ENCODE measurements at regions not wholly inside any gene's neighbourhood (a gene's known extent, or its start where the extent isn't known, plus 50 kb on each side); places are given as distances from the start of the nearest gene placed in this dataset.

DNA sequence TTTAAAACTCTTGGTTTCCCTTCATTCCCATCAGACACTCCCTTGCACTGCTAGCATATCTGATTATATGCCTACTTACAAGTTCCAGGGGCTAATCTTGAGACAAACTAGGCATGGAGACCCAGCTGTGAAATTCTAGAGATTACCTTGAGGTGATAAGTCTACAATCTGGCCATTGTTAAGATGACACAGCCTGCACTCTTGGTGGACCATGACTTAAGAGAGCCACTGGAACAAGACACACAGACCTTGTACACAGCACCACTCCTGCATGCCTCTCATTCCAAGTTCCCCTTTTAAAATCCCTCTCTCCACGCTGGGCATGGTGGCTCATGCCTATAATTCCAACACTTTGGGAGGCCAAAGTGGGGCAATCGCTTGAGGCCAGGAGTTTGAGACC, 387.2 kb upstream of the DCC start:
- H3K36me3 ChIP-seq = no peaks in the 10 kb centered on the region
- no peak overlapping the region for H3K27ac ChIP-seq
- H3K4me1 ChIP-seq = no peaks in the 10 kb centered on the region
- H3K4me3 ChIP-seq = no peak overlapping the region
- no peak for DNase-seq (ENCODE audit: low spot score in 2 of 2)
- no peaks in the 10 kb centered on the region for H3K9me3 ChIP-seq
- no peaks in the 10 kb centered on the region for H3K27me3 ChIP-seq
- TF ChIP-seq, protein P1, sequence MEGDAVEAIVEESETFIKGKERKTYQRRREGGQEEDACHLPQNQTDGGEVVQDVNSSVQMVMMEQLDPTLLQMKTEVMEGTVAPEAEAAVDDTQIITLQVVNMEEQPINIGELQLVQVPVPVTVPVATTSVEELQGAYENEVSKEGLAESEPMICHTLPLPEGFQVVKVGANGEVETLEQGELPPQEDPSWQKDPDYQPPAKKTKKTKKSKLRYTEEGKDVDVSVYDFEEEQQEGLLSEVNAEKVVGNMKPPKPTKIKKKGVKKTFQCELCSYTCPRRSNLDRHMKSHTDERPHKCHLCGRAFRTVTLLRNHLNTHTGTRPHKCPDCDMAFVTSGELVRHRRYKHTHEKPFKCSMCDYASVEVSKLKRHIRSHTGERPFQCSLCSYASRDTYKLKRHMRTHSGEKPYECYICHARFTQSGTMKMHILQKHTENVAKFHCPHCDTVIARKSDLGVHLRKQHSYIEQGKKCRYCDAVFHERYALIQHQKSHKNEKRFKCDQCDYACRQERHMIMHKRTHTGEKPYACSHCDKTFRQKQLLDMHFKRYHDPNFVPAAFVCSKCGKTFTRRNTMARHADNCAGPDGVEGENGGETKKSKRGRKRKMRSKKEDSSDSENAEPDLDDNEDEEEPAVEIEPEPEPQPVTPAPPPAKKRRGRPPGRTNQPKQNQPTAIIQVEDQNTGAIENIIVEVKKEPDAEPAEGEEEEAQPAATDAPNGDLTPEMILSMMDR (IDR thresholded peaks at IDR 0.05) = no peak
- no peak for TF ChIP-seq POLR2A (IDR thresholded peaks at IDR 0.05)
- TF ChIP-seq EP300 (IDR thresholded peaks at IDR 0.05) = no peak
- 60 to 72% methylated on average over 2 of the region's 2 CpGs for WGBS, 2 donors

GRCh38 chr18:51953521-51953920, 386.5 kb upstream of the DCC start:
- no peaks in the 10 kb centered on the region for H3K9me3 ChIP-seq
- WGBS, 2 donors = 72% methylated on average over 3 of the region's 3 CpGs
- TF ChIP-seq EP300 (IDR thresholded peaks at IDR 0.05) (no peak), POLR2A (IDR thresholded peaks at IDR 0.05) (no peak)
- TF ChIP-seq, protein P1 (IDR thresholded peaks at IDR 0.05) = no peak
- no peak overlapping the region for H3K4me3 ChIP-seq
- no peak for DNase-seq (ENCODE audit: low spot score in 2 of 2)
- H3K36me3 ChIP-seq = no peaks in the 10 kb centered on the region
- H3K27me3 ChIP-seq = no peaks in the 10 kb centered on the region
- no peaks in the 10 kb centered on the region for H3K4me1 ChIP-seq
- no peak overlapping the region for H3K27ac ChIP-seq

GRCh38 chr18:51955136-51955535, 384.9 kb upstream of the DCC start:
- Histone ChIP-seq H3K27ac (no peak overlapping the region), H3K36me3 (no peaks in the 10 kb centered on the region), H3K9me3 (no peaks in the 10 kb centered on the region), H3K27me3 (no peaks in the 10 kb centered on the region), H3K4me3 (no peak overlapping the region), H3K4me1 (no peaks in the 10 kb centered on the region)
- 77 to 83% methylated on average over 5 of the region's 6 CpGs for WGBS, 2 donors
- DNase-seq (ENCODE audit: low spot score in 2 of 2) = no peak
- TF ChIP-seq POLR2A (IDR thresholded peaks at IDR 0.05) = no peak
- TF ChIP-seq, protein P1 (IDR thresholded peaks at IDR 0.05) = no peak
- no peak for TF ChIP-seq EP300 (IDR thresholded peaks at IDR 0.05)

GRCh38 chr18:51957001-51957400, 383.0 kb upstream of the DCC start:
- DNase-seq (ENCODE audit: low spot score in 2 of 2) = no peak
- WGBS, 2 donors = 88 to 89% methylated on average over 4 of the region's 4 CpGs
- no peaks in the 10 kb centered on the region for H3K36me3 ChIP-seq
- no peak overlapping the region for H3K27ac ChIP-seq
- TF ChIP-seq POLR2A (IDR thresholded peaks at IDR 0.05) (no peak), EP300 (IDR thresholded peaks at IDR 0.05) (no peak)
- TF ChIP-seq, protein P1 (IDR thresholded peaks at IDR 0.05) = no peak
- no peak overlapping the region for H3K4me3 ChIP-seq
- no peaks in the 10 kb centered on the region for H3K27me3 ChIP-seq
- no peaks in the 10 kb centered on the region for H3K9me3 ChIP-seq
- no peaks in the 10 kb centered on the region for H3K4me1 ChIP-seq

DNA sequence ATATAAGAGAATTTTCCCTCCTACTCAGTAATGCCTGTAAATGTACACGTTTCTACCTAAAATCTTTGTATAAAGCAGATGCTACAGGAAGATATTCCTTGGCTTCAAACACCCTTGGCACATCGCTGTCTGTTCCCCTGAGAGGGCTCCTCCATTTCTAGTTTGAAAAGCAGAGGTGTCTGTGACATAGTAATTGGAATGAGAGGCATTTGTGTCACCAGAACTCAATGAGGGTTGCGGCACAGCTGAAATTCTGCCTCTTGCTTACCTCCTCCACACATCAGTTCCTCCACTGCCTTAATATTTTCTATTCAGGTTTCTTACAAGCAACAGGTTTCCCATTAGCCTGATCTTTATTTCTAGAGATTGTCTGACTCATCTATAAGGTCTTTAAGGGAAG, 359.9 kb upstream of the DCC start:
- Histone ChIP-seq H3K4me1 (no peaks in the 10 kb centered on the region), H3K9me3 (no peaks in the 10 kb centered on the region), H3K27me3 (no peaks in the 10 kb centered on the region), H3K4me3 (no peak overlapping the region), H3K36me3 (no peaks in the 10 kb centered on the region), H3K27ac (no peak overlapping the region)
- no peak for DNase-seq (ENCODE audit: low spot score in 2 of 2)
- 69 to 74% methylated on average over 3 of the region's 3 CpGs for WGBS, 2 donors
- TF ChIP-seq POLR2A (IDR thresholded peaks at IDR 0.05) = no peak
- no peak for TF ChIP-seq EP300 (IDR thresholded peaks at IDR 0.05)
- TF ChIP-seq, protein P1 (IDR thresholded peaks at IDR 0.05) = no peak
